SK-N-SH (cell line): ENCODE measurements at regions not wholly inside any gene's neighbourhood (a gene's known extent, or its start where the extent isn't known, plus 50 kb on each side); places are given as distances from the start of the nearest gene placed in this dataset.
"Not testable (repeated sequence)": the region's sequence is repeated elsewhere in the genome, so short reads cannot be mapped to it uniquely, and the experiment has no call there.

Experiments used
- MXI1 ChIP-seq: IDR thresholded peaks from 2 replicates; pipeline ENCODE4 v1.6.1; 2012; ENCODE audit warnings: mild to moderate bottlenecking, low read depth, low read length, improper control_type of control experiment
- NFIC ChIP-seq: IDR thresholded peaks from 2 replicates; pipeline ENCODE4 v1.4.0; 2012; ENCODE audit warnings: borderline replicate concordance
- POLR2AphosphoS5 ChIP-seq: IDR thresholded peaks from 2 replicates; pipeline ENCODE4 v1.6.1; 2012; ENCODE audit warnings: low read depth, low read length
- SMC3 ChIP-seq: IDR thresholded peaks from 2 replicates; pipeline ENCODE4 v1.6.1; 2012; ENCODE audit warnings: low read depth, low read length, improper control_type of control experiment
- TAF1 ChIP-seq: IDR thresholded peaks from 2 replicates; pipeline ENCODE4 v1.6.1; 2012; ENCODE audit warnings: low read depth, mild to moderate bottlenecking, low read length, moderate library complexity, borderline replicate concordance
- TF ChIP-seq, protein P1 (sequence below): fragments of 200-600 bp; sonication (generic); IDR thresholded peaks from 2 replicates; pipeline ENCODE4 v1.6.1; 2017; ENCODE audit warnings: antibody characterized with exemption, mild to moderate bottlenecking, moderate library complexity
- TF ChIP-seq, protein P2 (sequence below): IDR thresholded peaks from 2 replicates; pipeline ENCODE4 v1.4.0; 2012; ENCODE audit warnings: low read depth
- TF ChIP-seq, protein P3 (sequence below): IDR thresholded peaks from 2 replicates; pipeline ENCODE4 v1.4.0; 2012; ENCODE audit warnings: low read depth, borderline replicate concordance

DNA sequence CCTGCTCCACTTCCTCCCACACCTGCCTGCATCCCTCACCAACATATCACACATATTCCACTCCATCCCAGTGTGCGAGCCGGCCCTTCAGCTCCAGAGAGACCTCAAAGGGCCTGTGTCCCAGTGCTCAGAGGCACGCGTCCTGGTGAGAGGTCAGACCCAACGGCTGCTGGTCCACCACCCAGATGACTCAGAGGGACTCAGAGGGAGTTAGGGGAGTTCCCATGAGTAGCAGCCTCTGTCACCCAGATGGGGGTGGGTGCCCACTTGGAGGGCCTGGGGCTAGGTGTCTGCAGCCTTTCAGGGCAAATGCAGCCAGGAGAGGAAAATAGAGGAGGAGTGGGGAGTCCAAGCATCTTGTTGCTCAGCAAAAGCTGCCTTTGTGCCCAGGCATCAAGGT lies 333.8 kb upstream of the CHRNA7 start:
- TF ChIP-seq, protein P1, sequence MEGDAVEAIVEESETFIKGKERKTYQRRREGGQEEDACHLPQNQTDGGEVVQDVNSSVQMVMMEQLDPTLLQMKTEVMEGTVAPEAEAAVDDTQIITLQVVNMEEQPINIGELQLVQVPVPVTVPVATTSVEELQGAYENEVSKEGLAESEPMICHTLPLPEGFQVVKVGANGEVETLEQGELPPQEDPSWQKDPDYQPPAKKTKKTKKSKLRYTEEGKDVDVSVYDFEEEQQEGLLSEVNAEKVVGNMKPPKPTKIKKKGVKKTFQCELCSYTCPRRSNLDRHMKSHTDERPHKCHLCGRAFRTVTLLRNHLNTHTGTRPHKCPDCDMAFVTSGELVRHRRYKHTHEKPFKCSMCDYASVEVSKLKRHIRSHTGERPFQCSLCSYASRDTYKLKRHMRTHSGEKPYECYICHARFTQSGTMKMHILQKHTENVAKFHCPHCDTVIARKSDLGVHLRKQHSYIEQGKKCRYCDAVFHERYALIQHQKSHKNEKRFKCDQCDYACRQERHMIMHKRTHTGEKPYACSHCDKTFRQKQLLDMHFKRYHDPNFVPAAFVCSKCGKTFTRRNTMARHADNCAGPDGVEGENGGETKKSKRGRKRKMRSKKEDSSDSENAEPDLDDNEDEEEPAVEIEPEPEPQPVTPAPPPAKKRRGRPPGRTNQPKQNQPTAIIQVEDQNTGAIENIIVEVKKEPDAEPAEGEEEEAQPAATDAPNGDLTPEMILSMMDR: not testable (repeated sequence)
- TF ChIP-seq MXI1, TAF1, SMC3, NFIC, POLR2AphosphoS5: not testable (repeated sequence)
- TF ChIP-seq, protein P2, sequence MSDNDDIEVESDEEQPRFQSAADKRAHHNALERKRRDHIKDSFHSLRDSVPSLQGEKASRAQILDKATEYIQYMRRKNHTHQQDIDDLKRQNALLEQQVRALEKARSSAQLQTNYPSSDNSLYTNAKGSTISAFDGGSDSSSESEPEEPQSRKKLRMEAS: not testable (repeated sequence)
- TF ChIP-seq, protein P3, sequence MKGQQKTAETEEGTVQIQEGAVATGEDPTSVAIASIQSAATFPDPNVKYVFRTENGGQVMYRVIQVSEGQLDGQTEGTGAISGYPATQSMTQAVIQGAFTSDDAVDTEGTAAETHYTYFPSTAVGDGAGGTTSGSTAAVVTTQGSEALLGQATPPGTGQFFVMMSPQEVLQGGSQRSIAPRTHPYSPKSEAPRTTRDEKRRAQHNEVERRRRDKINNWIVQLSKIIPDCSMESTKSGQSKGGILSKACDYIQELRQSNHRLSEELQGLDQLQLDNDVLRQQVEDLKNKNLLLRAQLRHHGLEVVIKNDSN: not testable (repeated sequence)
